GM19395 (cell line): ENCODE measurements at regions not wholly inside any gene's neighbourhood (a gene's known extent, or its start where the extent isn't known, plus 50 kb on each side); places are given as distances from the start of the nearest gene placed in this dataset.

Experiments
- ATAC-seq: cut with Tn5 transposase; IDR thresholded peaks from one replicate; pipeline ENCODE4 v1.9.1; 2021; ENCODE audit warnings: mild to moderate bottlenecking, moderate library complexity; ENCODE audit not compliant: unreplicated experiment

DNA sequence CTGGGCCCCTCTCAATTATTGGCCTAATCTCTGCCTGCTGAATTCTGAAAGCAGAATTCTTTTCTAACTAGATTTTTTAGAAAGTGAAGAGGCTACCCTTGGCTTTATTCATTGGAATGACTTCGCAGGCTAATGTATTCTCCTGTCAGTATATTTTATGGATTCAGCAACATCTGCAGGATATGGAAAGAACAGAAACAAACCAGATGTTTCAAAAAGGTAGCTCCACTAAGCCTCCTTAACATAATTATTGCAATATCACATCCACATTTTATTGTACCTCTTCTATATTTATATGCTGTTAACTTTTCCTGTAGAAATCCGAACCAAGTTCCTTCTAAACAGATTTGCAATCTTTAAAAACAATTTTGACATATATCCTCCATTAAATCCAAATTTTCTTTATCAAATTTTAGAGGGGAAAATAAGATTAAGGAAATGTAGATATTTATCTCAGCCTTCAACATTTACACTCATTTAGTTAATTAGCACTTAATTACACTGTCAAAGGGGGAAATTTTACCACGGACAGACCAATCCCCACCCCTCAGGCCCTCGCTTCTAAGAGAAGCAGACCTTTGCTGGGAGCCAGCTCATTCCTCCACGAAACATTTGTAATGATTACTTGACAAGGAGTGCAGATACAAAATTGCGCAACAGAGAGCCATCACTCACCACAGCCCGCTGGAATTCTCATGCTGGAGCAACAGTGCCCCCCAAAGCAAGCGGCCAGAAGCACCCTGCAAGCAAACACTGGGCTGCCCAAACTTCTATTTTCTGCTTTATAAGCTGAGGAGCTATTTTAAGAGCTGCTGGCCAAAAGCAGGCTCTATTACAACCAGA is 253.4 kb downstream of the ETAA1 start:
- no peak for ATAC-seq

DNA sequence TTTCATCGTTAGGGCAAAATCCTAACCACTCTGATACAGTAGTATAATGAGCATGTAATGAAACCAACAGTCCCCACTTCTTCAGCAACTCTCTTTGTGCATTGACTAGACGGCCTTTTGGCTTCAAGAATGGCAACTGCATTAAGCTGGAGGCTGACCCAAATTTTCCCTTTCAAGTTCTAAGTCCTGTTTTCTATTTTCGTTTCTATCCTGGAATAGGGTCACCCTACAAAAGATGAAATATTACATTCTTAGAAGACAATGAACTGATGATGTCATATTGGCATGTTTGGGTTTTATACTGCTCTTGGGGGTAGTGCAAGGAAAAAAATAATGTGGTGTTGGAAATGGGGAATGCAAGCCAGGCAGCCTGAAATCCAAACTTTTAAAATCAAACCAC is 254.4 kb downstream of the ETAA1 start:
- no peak for ATAC-seq

DNA sequence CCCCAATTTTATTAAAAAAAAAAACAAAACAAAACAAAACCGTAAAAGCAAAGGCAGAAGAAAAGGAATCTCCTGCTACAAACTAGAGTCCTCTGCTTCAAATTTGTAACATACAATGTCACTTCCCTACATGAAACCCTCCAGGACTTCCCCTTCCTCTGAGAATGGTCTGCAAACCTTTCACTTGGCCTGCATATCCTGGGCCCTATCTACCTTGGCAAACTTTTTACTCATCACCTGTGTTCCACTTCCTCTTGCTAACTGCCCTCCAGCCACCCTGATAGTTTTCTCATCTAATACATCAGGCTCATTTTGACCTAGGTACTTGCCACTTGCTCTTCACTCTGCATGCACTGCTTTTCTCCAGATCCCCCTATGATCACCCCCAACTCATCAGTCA is 255.5 kb downstream of the ETAA1 start:
- ATAC-seq: peak; percentile 81

DNA sequence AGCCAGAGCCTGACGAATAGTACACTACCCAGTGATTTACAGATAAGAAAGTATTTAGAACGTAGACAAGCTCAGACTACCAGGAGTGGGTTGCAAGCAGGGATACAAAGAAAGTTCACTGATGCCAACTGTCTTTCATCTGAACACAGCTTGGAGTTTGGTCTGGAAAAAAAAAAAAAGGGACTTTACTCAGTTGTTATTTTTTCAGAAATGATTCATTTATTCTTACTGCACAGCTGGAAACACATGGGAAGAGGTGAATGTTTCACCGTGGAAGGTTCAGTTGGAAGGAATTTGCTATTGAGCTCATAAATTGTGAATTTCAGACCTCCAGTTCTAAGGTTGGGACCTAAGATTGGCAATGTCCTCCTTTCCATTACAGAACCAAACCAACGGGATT is 259.7 kb downstream of the ETAA1 start:
- ATAC-seq: no peak

DNA sequence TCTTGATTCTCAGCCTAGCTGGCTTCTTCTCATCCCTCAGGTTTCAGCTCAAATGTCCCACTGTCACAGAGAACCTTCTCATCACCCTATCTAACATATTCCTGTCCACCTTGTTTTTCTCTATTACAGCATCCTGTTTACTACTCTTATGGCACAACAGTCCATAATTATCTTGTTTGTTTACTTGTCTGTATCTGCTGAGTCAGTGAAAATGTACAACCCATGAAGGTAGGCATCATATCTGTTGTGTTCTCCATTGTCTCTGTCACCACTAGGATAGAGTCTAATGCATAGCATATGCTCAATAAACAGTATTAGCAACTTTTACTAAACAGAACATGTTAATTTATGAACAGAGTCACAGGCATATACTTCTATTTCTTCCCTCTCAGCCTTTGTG is 261.7 kb downstream of the ETAA1 start:
- no peak for ATAC-seq

DNA sequence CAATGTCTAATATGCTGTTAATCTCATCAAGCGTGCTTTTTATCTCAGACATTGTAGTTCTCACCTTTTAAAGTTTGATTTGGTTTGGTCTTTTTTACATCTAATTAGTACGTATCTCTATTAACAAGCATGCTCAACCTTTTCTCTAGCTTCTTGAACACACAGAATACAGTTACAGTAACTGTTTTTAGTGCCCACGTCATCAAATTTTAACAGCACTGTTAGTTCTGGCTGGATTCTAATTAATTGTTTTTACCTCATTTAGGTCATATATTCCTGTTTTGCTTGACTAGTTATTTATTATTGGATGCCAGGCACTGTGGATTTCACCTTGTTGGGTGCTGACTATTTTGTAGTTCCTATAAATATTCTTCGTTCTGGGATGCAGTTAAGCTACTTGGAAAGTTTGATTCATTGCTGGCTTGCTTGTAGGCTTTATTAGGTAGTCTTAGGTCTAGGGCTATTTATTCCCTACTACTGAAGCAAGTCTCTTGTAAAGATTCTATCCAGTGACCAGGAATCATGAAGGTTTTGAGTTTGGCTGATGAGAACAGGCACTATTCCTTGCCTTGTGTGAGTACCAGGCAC is 263.0 kb downstream of the ETAA1 start:
- ATAC-seq: no peak

DNA sequence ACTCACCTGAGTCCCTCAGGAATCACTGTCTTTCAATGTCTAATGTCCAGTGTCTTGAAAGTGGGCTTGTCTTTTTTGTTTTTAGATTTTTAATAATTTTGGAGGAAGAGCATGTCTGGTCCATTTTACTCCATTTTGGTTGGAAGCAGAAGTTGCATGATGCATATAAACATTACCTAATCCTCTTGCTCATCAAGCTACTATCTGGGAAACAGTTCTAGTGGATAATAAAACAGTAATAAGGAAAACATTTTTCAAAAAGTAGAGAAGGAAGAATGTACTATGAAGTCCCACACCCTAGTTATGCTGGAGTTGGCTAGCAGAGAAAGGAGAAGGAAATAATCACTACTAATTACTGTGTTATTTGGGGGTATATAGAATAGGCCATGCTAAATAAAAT is 263.7 kb downstream of the ETAA1 start:
- ATAC-seq: no peak

DNA sequence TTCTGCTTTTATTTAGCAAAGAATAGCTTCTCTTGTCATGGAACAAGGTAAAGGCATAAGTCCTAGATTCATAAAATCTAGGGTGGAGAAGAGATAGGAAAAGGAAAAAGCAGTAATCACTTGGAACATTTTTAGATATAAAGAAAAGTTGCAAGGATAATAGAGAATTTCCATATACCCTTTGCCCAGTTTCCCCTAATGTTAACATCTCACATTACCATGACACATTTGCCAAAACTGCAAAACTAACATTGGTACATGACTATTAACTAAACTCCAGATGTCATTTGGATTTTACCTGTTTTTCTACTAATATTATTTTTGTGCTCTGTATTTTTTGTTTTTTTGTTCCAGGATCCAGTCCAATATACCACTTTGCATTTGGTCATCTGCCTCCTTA is 265.1 kb downstream of the ETAA1 start:
- ATAC-seq: no peak

DNA sequence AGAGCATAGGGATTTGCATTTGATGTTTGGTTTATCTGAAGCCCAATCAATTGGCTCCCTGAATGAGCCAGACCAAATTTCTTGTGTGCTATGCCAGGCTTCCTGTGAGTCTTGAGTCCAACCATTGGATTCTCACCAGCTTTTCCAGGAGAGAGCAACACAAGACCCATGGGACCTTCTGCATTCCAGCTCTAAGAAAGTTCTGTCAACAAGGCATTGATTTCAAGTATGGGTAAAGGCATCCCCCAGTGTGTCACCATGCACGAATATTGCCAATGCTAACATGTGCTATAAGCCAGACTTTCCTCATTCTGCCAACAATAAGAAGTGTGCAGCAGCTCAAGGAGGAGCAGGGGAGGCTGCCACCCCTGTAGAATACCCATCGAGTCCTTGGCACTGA is 266.6 kb downstream of the ETAA1 start:
- ATAC-seq: no peak

DNA sequence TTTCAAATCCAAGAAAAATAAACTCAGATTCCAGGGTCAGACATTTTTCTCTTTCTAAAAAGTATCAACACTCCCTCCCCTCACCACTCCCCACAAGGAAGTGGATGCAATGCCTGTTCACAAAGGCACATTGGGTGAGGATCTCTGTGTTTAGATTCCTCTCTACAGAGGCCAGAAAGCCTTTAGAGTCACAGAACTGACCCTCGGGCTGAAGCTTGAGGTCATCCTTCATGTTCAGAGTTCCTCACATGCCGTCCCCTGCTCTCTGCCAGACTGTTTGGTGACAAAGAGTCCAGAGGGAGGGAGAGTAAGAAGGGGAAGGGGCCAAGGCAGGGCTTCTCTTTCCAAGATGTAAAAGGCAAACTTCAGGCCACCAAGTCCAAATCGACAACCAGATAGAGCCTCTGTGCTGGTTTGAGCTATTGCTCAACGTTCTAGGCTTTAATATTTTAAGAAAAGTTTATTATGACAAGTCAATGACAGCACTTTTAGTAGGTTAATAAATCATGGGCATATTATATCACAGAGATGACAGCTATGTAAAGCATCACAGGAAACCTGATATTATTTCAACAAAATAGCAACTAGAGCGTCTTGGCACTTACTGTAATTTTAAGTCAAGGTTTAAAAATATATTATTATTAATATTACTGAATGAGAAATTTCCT is 269.4 kb downstream of the ETAA1 start:
- ATAC-seq: no peak

DNA sequence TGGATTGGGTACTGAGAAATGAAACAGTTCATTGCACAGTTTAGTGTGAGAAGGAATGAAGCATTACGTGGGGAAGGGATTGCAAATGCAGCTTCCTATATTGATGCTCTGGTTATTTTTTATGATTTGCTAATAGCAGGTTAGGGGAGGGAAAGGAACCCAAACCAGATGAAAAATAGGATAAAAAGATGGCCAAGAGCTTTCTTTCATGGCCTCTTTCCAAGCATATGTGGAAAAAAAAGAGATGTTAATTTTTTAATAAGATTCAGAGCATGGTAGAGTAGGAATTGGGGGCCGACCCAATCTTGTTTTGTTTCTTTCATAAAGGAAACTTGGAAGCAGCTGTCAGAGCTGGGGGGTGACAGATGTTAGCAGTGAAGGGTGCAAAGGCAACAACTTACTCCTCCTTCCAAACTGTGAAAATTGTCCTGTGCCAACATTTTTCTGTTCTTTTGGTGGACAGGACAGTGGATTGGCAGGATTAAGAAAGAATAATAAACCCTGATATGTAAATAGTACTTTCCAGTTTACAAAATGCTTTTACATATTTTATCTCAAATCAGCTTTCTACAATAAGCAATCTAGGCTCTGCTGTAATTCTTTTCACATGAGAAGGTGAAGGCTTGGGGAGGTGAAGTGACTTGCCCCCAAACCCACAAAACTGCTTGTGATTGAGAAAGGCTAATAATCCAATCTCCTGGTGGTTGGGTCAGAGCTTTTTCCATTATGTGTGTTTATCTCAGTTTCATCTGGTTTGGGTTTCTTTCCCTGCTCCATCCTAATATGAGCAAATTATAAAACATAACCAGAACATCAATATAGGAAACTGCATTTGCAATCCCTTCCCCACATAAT is 270.1 kb downstream of the ETAA1 start:
- ATAC-seq: no peak

DNA sequence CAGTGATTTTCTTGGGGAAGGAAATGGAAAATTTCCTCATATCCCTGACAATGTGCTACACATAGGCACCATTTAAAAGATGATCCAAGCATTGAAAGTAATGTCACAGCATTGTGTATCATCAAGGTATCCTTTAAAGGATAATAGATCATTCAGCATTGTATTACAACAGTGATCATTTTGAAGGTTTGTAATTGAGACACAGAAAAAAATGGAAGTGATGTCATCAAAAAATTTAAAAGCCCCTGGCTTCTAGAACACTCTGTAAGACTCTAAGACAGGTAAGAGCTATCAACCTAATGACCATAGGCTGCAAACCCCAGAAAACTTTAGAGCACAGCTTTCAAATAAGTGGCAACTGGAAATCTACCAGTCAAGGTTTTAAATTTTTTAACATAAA is 271.4 kb downstream of the ETAA1 start:
- ATAC-seq: no peak

DNA sequence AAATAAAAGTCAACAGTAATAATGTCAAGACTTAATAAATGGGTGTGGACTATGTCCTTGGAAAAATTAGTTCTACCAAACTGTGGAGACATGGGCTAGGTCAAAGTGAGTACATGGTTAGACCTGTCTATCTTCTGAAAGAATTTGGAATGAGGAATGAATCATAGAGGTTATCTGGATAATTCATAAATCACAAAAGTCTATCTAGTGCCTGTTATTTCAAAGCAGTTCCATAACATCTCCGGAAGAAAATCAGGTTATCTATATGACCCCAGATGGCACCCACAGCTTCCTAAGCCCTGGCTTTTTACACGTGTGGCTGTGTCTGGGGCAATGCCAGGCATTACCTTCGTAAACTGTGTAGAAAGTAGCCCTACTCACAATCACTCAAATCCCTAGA is 272.0 kb downstream of the ETAA1 start:
- ATAC-seq: no peak

DNA sequence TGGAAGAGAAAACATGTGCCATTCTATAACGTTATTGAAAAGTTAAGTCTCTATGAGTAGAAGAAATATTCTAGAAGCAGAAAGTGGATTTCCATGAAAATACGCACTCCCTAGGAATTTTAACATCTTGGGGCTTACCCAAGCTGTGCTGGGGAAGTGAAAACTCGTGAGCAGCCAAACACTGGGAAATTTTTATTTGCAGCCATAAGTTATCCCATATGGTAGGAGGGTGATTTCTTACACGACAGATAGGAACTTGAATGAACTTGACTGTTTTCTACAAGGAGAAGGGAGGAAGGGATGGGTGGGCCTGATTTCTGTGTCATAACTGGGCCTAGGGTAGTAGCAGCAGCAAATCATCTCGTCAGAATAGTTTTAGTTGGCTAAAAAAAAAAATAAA is 272.6 kb downstream of the ETAA1 start:
- no peak for ATAC-seq

DNA sequence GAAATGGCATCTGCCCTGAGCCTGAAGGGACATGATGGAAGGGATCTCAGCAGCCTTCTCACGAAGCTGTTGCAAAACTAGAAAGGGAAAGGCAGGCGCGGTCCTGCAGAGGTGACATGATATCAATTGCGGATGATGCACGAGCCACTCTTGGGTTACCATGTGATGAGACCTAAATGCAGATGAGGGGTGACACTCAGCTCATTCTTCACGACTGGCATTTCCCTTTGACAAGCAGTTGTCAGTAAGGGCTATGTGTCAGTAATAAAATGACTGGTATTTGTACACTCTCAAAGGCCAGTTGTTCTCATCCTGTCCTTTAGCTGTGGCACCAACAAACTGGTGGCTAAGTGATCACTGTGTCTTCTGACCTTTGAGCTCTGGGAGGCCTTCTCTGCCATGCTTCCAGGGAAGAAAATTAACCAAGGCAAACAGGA is 273.6 kb downstream of the ETAA1 start:
- no peak for ATAC-seq

DNA sequence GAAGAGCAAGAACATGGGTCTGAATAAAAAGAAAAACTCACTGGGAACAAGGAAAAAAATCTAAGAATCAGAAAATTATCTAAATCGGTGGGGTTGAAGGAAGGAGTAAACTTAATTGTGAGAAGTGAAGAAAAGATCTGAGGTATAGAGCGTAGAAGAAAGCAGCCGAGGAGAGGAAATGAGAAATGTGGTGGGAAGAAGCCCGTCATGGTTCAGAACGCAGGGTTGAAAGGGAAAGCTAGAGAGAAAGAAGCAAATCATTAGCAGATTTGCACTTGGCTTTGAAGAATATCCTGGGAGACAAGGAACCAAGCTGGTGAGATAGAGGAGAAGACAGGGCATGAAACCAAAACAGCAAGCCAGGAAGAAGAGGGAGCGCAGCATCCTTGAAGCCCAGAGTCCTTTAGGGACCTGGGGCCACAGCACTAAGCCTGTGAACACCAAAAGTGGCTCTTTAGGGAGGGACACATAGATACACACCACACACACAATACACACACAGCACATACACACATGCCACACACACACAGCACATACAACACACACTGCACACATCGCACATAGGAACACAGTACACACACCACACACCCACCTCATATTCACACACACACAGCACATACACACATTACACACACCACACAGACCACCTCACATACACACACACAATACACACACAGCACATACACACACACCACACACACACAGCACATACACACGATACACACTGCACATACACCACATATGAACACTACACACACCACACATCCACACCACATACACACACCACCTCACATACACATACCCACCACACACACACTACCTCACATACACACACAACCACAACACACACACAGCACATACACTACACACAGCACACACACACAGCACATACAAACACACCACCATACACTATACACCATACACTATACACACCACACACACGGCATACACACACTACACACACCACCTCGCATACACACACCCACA is 274.6 kb downstream of the ETAA1 start:
- ATAC-seq: peak; percentile 60

DNA sequence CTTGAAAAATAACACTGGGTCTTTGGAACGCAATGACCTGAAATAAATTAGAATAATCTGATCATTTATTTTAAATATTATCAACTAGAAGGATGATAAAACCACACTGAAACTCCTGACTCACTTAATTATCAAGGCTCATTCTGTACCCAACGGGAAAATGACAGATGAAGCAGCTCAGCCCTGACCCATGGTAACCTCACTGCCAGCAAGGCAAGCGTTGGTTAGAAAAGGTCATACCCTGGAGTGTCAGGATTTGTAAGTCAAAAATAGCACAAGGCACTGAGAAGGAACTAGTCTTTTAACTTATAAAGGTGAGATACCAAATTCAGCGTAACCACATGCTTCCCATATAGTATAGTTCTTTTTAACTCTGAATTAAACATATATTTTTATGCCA is 277.5 kb downstream of the ETAA1 start:
- no peak for ATAC-seq

DNA sequence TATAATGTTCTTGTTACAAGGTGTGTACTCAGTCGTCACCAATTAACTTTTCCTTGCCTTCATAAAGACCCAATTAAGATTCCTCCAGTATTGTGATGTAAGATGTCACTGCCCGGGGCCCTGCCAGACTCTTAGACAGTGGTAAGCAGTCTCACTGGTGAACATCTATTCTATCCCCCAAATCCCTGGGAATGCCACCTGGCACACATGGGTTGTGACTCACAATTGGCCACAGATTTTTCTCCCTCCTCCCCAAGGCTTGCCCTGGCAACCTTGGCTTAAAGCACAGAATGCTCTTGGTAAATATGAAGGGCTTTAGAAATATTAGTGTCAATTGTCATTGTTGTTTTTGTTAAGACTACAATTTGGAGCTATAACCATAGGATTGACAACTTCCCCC is 287.9 kb downstream of the ETAA1 start:
- ATAC-seq: no peak

DNA sequence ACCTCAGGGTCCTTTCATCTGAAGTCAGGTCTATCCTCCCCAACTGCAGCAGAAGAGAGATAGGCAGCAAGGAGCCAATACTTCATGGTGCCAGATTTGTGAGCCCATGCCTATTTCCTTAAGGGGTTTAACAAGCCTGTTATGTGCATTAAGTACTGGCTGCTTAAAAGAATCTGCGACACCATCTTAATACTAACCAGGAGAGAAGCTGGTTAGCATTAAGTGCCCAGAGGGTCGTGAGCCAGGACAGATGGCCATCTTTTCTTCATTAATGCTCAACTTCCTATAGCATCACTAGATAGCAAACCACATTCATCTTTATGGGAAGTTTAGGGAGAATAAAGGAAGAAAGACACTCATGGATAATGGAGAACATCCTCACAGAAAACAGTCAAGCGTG is 289.1 kb downstream of the ETAA1 start:
- ATAC-seq: no peak

DNA sequence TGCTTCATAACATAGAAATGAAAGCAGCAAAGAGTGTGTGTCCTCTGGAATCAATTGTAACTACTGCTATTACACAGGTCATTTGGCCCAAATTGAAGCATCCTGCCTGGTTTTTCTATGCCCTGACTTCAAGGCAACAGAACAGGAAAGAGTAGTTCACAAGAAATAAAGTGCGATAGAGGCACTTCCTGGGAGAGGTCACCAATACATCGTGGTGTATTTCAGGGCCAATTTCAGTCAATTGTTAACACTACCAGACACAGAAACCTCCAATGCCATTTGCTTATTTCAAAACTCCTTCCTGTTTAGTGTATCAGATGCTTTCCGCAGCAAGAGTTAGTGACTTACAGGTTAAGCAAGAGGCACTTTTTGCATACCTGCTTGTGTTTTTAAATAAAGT is 292.1 kb downstream of the ETAA1 start:
- ATAC-seq: no peak
